GM03348 (cell line): ENCODE measurements at regions not wholly inside any gene's neighbourhood (a gene's known extent, or its start where the extent isn't known, plus 50 kb on each side); places are given as distances from the start of the nearest gene placed in this dataset.
"Not testable (repeated sequence)": the region's sequence is repeated elsewhere in the genome, so short reads cannot be mapped to it uniquely, and the experiment has no call there.

Experiments
- DNase-seq: peaks from one replicate; pipeline ENCODE4 v3.0.0; 2012; ENCODE audit warnings: low spot score

- no peak for DNase-seq
Measured at GRCh38 chr6:37078814-37079213, 73.4 kb downstream of the FGD2 start.

GRCh38 chr6:37081042-37081607 lies 75.7 kb downstream of the FGD2 start:
- no peak for DNase-seq

DNA sequence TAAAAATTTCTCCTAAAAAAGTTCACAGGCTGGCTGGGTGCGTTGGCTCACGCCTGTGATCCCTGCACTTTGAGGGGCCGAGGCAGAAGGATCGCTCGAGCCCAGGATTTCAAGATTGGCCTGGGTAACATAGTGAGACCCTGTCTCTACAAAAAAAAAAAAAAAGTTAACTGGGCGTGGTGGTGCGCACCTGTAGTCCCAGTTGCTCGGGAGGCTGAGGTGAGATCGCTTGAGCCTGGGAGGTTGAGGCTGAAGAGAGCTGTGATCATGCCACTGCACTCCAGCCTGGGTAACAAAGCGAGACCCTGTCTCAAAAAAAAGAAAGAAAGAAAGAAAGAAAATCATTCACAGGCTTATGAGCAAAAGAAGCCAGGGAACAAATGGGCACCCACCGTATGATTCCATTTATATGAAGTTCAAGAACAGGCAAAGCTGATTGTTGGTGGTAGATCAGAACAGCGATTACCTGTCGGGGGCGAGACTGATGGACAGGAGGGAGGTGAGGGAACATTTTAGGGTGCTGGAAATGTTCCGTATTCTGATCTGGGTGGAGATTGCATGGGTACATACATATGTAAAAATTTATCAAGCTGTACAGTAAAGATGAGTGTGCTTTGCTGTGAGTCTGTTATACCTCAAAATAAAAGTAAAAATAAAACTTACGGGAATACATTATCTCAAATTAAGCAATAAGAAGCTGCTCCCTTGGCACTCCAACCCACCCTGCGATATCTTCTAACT lies 77.1 kb downstream of the FGD2 start:
- DNase-seq = no peak

GRCh38 chr6:37083243-37084138 lies 78.0 kb downstream of the FGD2 start:
- peak; percentile 26 for DNase-seq

DNA sequence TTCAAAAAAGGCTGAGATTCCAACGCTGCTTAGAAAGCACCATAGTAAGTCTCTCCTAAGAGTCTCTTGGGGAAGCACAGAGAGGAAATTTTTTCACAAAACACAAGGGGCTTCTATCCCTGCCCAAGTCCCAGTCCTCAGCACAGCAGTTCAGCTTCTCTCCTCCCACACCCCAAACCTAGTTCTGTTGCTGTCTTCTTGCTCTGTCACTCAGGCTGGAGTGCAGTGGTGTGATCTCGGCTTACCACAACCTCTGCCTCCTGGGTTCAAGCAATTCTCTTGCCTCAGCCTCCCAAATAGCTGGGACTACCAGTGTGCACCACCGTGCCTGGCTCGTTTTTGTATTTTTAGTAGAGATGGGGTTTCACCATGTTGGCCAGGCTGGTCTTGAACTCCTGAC lies 79.2 kb downstream of the FGD2 start:
- DNase-seq = not testable (repeated sequence)

DNA sequence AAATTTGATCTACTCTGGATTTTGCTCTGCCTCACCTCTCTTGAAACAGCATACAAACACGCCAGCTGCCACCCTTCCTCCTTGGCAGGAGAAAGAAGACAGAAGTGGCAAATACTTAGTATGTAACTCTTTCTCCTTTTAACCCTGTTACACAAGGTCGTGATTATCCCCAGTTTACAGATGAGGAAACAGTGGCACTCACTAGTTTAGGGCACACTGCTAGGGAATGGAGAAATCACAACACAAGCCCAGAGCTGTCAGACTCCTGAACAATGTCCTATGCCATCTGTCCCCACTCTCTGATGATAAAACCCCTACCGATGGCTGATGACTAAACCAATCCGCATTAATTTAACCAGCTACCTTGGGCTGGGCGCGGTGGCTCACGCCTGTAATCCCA lies 79.7 kb downstream of the FGD2 start:
- DNase-seq = no peak

- no peak for DNase-seq
Measured at GRCh38 chr6:37088897-37089296, 81.1 kb upstream of the PIM1 start.

- no peak for DNase-seq
Measured at GRCh38 chr6:37089783-37090182, 80.2 kb upstream of the PIM1 start.

DNA sequence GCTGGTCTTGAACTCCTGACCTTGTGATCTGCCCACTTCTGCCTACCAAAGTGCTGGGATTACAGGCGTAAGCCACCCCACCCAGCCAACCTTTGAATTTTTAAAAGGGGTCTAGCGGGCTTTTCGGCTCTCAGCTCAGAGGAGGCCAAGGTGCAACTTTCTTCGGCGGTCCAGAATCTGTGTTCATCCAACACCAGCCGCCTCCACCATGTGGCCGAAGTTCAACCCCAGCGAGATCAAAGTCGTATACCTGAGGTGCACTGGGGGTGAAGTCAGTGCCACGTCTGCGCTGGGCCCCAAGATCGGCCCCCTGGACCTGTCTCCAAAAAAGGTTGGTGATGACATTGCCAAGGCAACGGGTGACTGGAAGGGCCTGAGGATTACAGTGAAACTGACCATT lies 78.8 kb upstream of the PIM1 start:
- not testable (repeated sequence) for DNase-seq

- DNase-seq = not testable (repeated sequence)
Measured at GRCh38 chr6:37091586-37091985, 78.4 kb upstream of the PIM1 start.

DNA sequence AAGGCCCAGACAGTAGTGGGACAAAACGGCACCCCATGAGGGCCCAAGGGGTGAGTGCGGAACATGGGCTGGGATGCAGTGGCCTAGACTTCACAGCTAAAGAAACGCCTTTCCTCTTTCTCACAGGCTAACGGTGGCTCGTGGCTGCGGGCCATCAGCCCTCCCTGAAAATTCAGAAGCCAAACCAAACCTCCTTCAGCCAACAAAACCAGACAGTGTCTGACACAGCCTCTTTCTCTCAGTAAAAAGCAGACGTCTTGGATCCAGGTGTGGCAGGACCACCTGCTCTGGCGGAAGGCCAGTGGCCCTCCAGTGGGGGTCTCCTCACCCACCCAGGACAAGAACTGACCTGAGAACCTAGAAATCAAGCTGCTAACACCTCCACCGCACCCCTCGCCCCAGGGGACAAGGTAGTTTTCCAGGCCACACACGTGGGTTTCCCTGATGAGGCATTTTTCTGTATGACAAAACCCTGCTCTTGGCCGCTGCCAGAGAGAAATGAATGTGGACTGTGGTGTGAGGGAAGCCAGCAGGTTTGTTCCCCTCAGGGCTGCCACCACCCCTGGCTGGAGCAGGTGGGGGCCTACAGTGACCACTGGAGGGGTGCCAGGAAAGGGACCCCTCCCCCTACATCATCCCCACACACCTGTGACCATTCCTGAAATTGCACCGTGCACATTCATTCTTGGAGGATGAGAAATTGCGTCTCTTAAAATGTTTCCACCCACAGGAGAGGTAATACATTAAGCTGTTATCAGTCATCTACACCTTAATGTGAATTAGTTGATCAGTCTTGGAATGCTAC lies 76.8 kb upstream of the PIM1 start:
- DNase-seq = peak; percentile 48

- DNase-seq = no peak
Measured at GRCh38 chr6:37093728-37094069, 76.3 kb upstream of the PIM1 start.

DNA sequence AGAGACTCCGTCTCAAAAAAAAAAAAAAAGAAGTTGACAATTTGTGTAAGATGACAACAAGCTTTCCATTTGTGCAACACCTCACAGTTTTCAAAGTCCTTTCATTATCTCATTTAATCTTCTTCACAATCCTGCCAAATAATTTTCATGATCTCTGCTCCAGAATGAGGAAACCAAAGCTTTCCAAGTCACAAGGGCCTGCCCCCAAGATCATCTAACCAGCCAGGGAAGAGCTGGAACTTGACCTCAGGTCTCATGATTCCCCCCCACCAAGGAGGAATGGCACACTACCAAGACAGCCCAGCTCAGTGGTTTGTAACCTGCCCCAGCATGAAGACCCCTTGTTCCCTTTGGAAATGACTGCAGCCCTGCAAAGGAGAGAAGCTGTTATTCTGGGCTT lies 74.0 kb upstream of the PIM1 start:
- DNase-seq = no peak

GRCh38 chr6:37097335-37097734 lies 72.6 kb upstream of the PIM1 start:
- DNase-seq = no peak

GRCh38 chr6:37099442-37099841 lies 70.5 kb upstream of the PIM1 start:
- DNase-seq = no peak

- DNase-seq = no peak
Measured at GRCh38 chr6:37100745-37101144, 69.2 kb upstream of the PIM1 start.

- no peak for DNase-seq
Measured at GRCh38 chr6:37101991-37102298, 68.0 kb upstream of the PIM1 start.

- DNase-seq = peak; percentile 93
Measured at GRCh38 chr6:37102299-37103168, 67.4 kb upstream of the PIM1 start.

DNA sequence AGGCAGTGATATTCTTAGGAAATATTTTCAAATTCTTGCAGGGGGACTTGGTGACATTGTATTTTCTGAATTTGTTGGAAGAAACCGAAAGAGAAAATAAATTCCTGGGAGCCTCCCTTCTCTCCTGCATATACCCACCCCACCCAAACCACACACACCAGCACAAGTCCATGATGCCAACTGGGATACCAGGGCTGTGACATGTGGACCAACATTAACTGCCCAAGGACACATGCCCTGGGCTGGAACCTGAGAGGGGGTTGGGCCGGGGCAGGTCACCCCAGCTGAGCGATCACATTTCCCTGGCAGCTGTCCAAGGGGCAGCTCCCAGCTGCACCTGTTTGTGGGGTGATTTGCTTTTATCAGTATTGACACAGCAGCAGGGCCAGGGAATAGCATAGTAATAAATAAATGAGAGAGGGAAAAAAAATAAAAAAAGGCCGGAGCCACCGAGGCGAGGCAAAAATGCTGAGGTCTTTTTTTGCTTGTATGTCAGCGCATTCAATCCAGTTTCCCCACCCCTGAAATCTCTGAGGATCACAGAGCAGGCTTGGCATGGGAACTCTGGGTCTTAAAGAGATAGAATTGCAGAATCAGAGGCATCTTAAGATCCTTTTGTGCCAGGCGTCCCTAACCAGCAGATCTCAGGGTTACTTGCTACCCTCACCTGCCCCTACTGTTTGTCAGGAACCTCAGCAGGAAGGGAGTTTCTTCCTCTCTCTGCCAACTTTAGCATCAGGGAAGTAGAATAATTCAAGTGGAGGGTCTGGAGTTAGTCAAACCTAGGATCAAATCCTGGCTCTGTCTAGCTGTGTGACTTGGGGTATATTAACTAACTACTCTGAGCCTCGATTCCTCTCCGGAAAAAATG lies 66.5 kb upstream of the PIM1 start:
- DNase-seq = peak; percentile 40

DNA sequence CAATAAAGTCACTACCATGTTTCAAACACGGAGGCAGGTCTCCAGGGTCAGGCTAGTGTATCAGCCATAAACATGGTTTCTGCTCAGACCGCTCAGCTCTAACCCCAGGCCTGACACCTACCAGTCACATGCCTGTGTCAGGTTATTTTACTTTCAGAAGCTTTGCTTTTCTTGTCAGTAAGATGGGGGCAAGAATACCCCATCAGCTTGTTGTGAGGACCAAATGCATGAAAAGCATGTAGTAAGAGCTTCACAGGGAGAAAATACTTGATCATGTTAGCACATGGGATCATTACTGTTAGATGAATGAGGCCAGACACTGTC lies 65.2 kb upstream of the PIM1 start:
- no peak for DNase-seq
